Mesothelial cell of epicardium (in vitro differentiated cells): ENCODE measurements at regions not wholly inside any gene's neighbourhood (a gene's known extent, or its start where the extent isn't known, plus 50 kb on each side); places are given as distances from the start of the nearest gene placed in this dataset.
"Not testable (repeated sequence)": the region's sequence is repeated elsewhere in the genome, so short reads cannot be mapped to it uniquely, and the experiment has no call there.

Experiments used
- DNase-seq, 2 experiments: peaks; one replicate each; pipeline ENCODE4 v3.0.0; 2021; ENCODE audit warnings: low spot score in 2 of 2; ENCODE audit not compliant: unreplicated experiment in 2 of 2
- H3K27ac Mint-ChIP-seq: 2 replicates; pipeline ENCODE4 v1.8.0; 2021; ENCODE audit warnings: mixed read lengths
- H3K27me3 Mint-ChIP-seq: 2 replicates; pipeline ENCODE4 v1.8.0; 2021; ENCODE audit warnings: low read depth, mixed read lengths
- H3K36me3 Mint-ChIP-seq: 2 replicates; pipeline ENCODE4 v1.8.0; 2021; ENCODE audit warnings: mixed read lengths
- H3K4me1 Mint-ChIP-seq: 2 replicates; pipeline ENCODE4 v1.8.0; 2021; ENCODE audit warnings: mixed read lengths
- H3K4me3 Mint-ChIP-seq: 2 replicates; pipeline ENCODE4 v1.8.0; 2021; ENCODE audit warnings: mild to moderate bottlenecking, moderate library complexity, mixed read lengths
- H3K9me3 Mint-ChIP-seq: 2 replicates; pipeline ENCODE4 v1.8.0; 2021; ENCODE audit warnings: mixed read lengths
- CTCF ChIP-seq: fragments of 200-600 bp; sonication (generic); IDR thresholded peaks from one replicate; pipeline ENCODE4 v1.5.0; 2021; ENCODE audit warnings: antibody characterized with exemption; ENCODE audit not compliant: unreplicated experiment

- Mint-ChIP-seq H3K36me3 (no peaks in the 10 kb centered on the region), H3K9me3 (peaks cover 9% of the 10 kb centered on the region), H3K27ac (no peak overlapping the region), H3K4me1 (no peaks in the 10 kb centered on the region), H3K4me3 (no peak overlapping the region), H3K27me3 (no peaks in the 10 kb centered on the region)
- DNase-seq = no peak
- TF ChIP-seq CTCF = no peak
Observed at GRCh38 chr1:199482426-199482825, 545.1 kb upstream of the NR5A2 start.

- Mint-ChIP-seq H3K27me3 (no peaks in the 10 kb centered on the region), H3K9me3 (peaks cover 19% of the 10 kb centered on the region)
Observed at GRCh38 chr1:199489594-199489993, 537.9 kb upstream of the NR5A2 start.

GRCh38 chr1:199490769-199491527, 536.6 kb upstream of the NR5A2 start:
- peaks cover 27% of the 10 kb centered on the region for H3K9me3 Mint-ChIP-seq
- H3K27me3 Mint-ChIP-seq = no peaks in the 10 kb centered on the region
- no peak overlapping the region for H3K4me3 Mint-ChIP-seq
- DNase-seq = no peak
- peaks cover 9% of the 10 kb centered on the region for H3K36me3 Mint-ChIP-seq
- H3K4me1 Mint-ChIP-seq = peaks cover 14% of the 10 kb centered on the region
- TF ChIP-seq CTCF = no peak
- H3K27ac Mint-ChIP-seq = peak overlapping the region; percentile 4

More at GRCh38 chr1:199489594-199489993, 537.9 kb upstream of the NR5A2 start:
- no peak overlapping the region for H3K27ac Mint-ChIP-seq
- TF ChIP-seq CTCF = no peak
- H3K4me1 Mint-ChIP-seq = peaks cover 14% of the 10 kb centered on the region
- DNase-seq = no peak
- H3K36me3 Mint-ChIP-seq = peaks cover 4% of the 10 kb centered on the region
- no peak overlapping the region for H3K4me3 Mint-ChIP-seq

DNA sequence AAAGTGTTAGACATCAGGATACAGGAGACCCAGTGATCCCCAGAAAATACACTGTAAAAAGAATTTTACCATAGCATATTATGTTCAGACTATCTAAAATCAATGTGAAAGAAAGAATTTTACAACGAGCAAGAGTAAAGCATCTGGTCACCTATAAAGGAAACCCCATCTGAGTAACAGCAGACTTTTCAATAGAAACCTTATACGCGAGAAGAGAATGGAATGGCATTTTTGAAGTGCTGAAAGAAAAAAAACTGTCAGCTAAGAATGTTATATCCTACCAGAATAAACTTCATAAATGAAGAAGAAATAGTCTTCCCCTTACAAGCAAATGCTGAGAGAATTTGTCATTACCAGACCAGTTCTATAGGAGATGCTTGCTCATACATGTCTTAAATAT, 532.1 kb upstream of the NR5A2 start:
- Mint-ChIP-seq H3K27ac (no peak overlapping the region), H3K4me3 (no peak overlapping the region), H3K9me3 (peaks cover 50% of the 10 kb centered on the region), H3K36me3 (peaks cover 9% of the 10 kb centered on the region), H3K4me1 (peaks cover 10% of the 10 kb centered on the region), H3K27me3 (no peaks in the 10 kb centered on the region)
- no peak for DNase-seq
- no peak for TF ChIP-seq CTCF

DNA sequence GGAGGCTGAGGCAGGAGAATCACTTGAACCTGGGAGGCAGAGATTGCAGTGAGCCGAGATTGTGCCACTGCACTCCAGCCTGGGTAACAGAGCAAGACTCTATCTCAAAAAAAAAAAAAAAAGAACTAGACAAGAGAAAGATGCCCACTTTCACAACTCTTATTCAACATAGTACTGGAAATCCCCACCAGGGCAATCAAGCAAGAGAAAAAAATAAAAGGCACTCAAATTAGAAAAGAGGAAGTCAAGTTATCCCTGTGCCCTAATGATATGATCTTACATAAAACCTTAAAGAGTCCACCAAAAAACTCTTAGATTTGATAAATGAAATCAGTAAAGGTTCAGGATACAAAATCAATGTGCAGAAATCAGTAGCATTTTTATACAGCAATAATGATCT, 528.7 kb upstream of the NR5A2 start:
- not testable (repeated sequence) for H3K4me1 Mint-ChIP-seq, H3K27ac Mint-ChIP-seq, H3K27me3 Mint-ChIP-seq, H3K36me3 Mint-ChIP-seq, H3K4me3 Mint-ChIP-seq, DNase-seq
- peaks cover 56% of the 10 kb centered on the region for H3K9me3 Mint-ChIP-seq

GRCh38 chr1:199508072-199508471, 519.4 kb upstream of the NR5A2 start:
- no peak for DNase-seq
- Mint-ChIP-seq H3K36me3 (no peaks in the 10 kb centered on the region), H3K4me1 (peaks cover 2% of the 10 kb centered on the region), H3K27ac (no peak overlapping the region), H3K27me3 (peaks cover 9% of the 10 kb centered on the region), H3K4me3 (no peak overlapping the region), H3K9me3 (peaks cover 7% of the 10 kb centered on the region)
- no peak for TF ChIP-seq CTCF
